Breast epithelium (tissue), 4 donors: ENCODE measurements at regions not wholly inside any gene's neighbourhood (a gene's known extent, or its start where the extent isn't known, plus 50 kb on each side); places are given as distances from the start of the nearest gene placed in this dataset.

Source experiments
- DNase-seq, 2 donors: peaks; one replicate each; pipeline ENCODE4 v3.0.0-alpha.2; 2019; ENCODE audit warnings: low spot score in 2 of 2
- H3K27ac ChIP-seq, 2 donors: fragments of 200-600 bp; sonication (generic) in 1 of 2; one replicate each; pipeline ENCODE4 v1.5.1; 2016 to 2019; ENCODE audit warnings: mild to moderate bottlenecking in 1 of 2
- H3K27me3 ChIP-seq, 2 donors: fragments of 200-600 bp; sonication (generic) in 1 of 2; one replicate each; pipeline versions ENCODE4 v1.5.1 to v1.6.0; 2017 to 2019; ENCODE audit warnings: control low read depth in 1 of 2, mild to moderate bottlenecking in 1 of 2
- H3K36me3 ChIP-seq: fragments of 200-600 bp; one replicate; pipeline ENCODE4 v1.5.1; 2019
- H3K4me1 ChIP-seq, 2 donors: fragments of 200-600 bp; sonication (generic); one replicate each; pipeline ENCODE4 v1.5.1; 2016 to 2019; ENCODE audit warnings: control low read depth in 1 of 2
- H3K4me3 ChIP-seq, 3 donors: fragments of 200-600 bp; sonication (generic); 1 replicate in 2 of 3; 2 replicates in 1 of 3; pipeline ENCODE4 v1.5.1; 2016 to 2019; ENCODE audit warnings: mild to moderate bottlenecking in 3 of 3, moderate library complexity in 2 of 3
- H3K9me3 ChIP-seq, 2 donors: fragments of 200-600 bp; sonication (generic) in 1 of 2; one replicate each; pipeline ENCODE4 v1.5.1; 2016 to 2019; ENCODE audit warnings: control low read depth in 1 of 2
- CTCF ChIP-seq, 3 donors: fragments of 450-650 bp; IDR thresholded peaks; one replicate each; pipeline ENCODE4 v1.5.1; 2016 to 2017; ENCODE audit warnings: antibody characterized with exemption in 3 of 3, mild to moderate bottlenecking in 3 of 3, moderate library complexity in 3 of 3
- POLR2A ChIP-seq: fragments of 450-650 bp; IDR thresholded peaks from one replicate; pipeline ENCODE4 v1.6.1; 2016; ENCODE audit warnings: antibody characterized with exemption, mild to moderate bottlenecking, moderate library complexity
- POLR2AphosphoS5 ChIP-seq, 3 donors: sonication (generic); formaldehyde crosslinking; IDR thresholded peaks; one replicate each; pipeline ENCODE4 v1.6.1; 2017; ENCODE audit warnings: antibody characterized with exemption in 3 of 3
- intact Hi-C: fragments of 100-400 bp; cut with DNase I; formaldehyde crosslinking; loops from one replicate; pipeline ENCODE4 v1.15.1; 2023; ENCODE audit warnings: low total_unique reads

- TF ChIP-seq POLR2A (no peak), CTCF (IDR thresholded peaks at IDR 0.05) (no peak), POLR2AphosphoS5 (IDR thresholded peaks at IDR 0.05) (no peak)
Observed at GRCh38 chr2:150733051-150733618, 245.7 kb upstream of the RND3 start.

DNA sequence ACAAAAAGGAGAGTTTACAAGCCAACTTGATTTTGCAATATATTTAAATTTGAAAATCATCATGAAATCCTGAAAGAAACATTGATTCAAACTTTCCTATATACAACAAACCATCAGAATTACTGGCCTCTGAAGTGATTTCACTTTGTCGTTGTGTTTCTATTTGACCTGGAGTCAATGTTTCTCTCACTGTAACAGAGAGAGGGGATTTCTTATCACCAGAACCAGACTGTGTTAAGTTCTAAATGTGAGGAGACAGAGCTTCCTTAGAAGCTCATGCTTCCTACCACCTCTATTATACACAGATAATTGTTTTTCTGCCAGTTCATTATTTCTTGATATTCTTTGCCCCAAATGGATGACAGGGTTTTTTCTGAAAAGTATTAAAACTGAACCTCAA lies 245.0 kb upstream of the RND3 start:
- Histone ChIP-seq H3K9me3 (no peaks in the 10 kb centered on the region), H3K27me3 (no peaks in the 10 kb centered on the region), H3K36me3 (no peaks in the 10 kb centered on the region), H3K4me3 (no peak overlapping the region), H3K4me1 (no peaks in the 10 kb centered on the region), H3K27ac (no peak overlapping the region)
- no peak for DNase-seq
- no peak for TF ChIP-seq POLR2A
- TF ChIP-seq CTCF (IDR thresholded peaks at IDR 0.05), result no peak
- no peak for TF ChIP-seq POLR2AphosphoS5 (IDR thresholded peaks at IDR 0.05)
- intact Hi-C loops, result no loop called here

More at GRCh38 chr2:150733051-150733618, 245.7 kb upstream of the RND3 start:
- H3K27ac ChIP-seq, result no peak overlapping the region
- no peaks in the 10 kb centered on the region for H3K9me3 ChIP-seq
- no peaks in the 10 kb centered on the region for H3K4me1 ChIP-seq
- H3K36me3 ChIP-seq, result no peaks in the 10 kb centered on the region
- H3K27me3 ChIP-seq, result no peaks in the 10 kb centered on the region
- intact Hi-C loops, result no loop called here
- H3K4me3 ChIP-seq, result no peak overlapping the region
- DNase-seq, result no peak

DNA sequence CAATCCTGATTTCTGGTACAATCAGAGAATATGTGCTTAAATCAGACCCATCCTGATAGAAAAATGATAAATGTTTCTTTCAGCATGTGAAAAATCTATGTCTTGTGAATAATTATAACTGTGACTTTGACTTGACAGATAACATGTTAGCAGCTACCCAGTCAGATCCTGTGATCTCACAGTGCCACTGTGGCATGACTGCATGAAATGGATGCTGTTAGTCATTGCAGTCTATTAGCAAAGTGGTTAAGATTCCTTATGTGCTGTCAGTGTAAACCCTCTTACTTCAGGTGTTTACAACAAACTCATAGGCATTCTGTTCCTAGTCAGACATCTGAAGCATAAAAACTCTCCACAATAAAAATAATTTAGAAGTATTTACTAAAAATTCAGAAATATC lies 244.6 kb upstream of the RND3 start:
- Histone ChIP-seq H3K9me3 (no peaks in the 10 kb centered on the region), H3K4me1 (no peaks in the 10 kb centered on the region), H3K27ac (no peak overlapping the region), H3K4me3 (no peak overlapping the region), H3K36me3 (no peaks in the 10 kb centered on the region), H3K27me3 (no peaks in the 10 kb centered on the region)
- TF ChIP-seq CTCF (IDR thresholded peaks at IDR 0.05) (no peak), POLR2A (no peak), POLR2AphosphoS5 (IDR thresholded peaks at IDR 0.05) (no peak)
- DNase-seq, result no peak
- intact Hi-C loops, result no loop called here

GRCh38 chr2:150729495-150729955 lies 242.1 kb upstream of the RND3 start:
- Histone ChIP-seq H3K27ac (no peak overlapping the region), H3K36me3 (no peaks in the 10 kb centered on the region), H3K9me3 (no peaks in the 10 kb centered on the region), H3K27me3 (no peaks in the 10 kb centered on the region), H3K4me1 (no peaks in the 10 kb centered on the region), H3K4me3 (no peak overlapping the region)
- DNase-seq, result no peak
- TF ChIP-seq POLR2A (no peak), POLR2AphosphoS5 (IDR thresholded peaks at IDR 0.05) (no peak), CTCF (IDR thresholded peaks at IDR 0.05) (no peak)
- intact Hi-C loops, result no loop called here

- H3K36me3 ChIP-seq, result no peaks in the 10 kb centered on the region
- intact Hi-C loops, result no loop called here
- H3K27ac ChIP-seq, result peak overlapping the region in 1 of 2 donors; percentile 38
- H3K4me3 ChIP-seq, result no peak overlapping the region
- no peak for DNase-seq
- H3K27me3 ChIP-seq, result no peaks in the 10 kb centered on the region
- TF ChIP-seq POLR2AphosphoS5 (IDR thresholded peaks at IDR 0.05) (no peak), CTCF (IDR thresholded peaks at IDR 0.05) (no peak), POLR2A (no peak)
- no peaks in the 10 kb centered on the region for H3K4me1 ChIP-seq
- H3K9me3 ChIP-seq, result no peaks in the 10 kb centered on the region
Observed at GRCh38 chr2:150718280-150718679, 230.8 kb upstream of the RND3 start.
